BE2C (cell line): ENCODE measurements at regions not wholly inside any gene's neighbourhood (a gene's known extent, or its start where the extent isn't known, plus 50 kb on each side); places are given as distances from the start of the nearest gene placed in this dataset.
"Not testable (repeated sequence)": the region's sequence is repeated elsewhere in the genome, so short reads cannot be mapped to it uniquely, and the experiment has no call there.

Source experiments
- DNase-seq: peaks from one replicate; pipeline ENCODE4 v3.0.0-alpha.2; 2020
- H3K27me3 ChIP-seq: fragments of 250-450 bp; sonication (Bioruptor Pico); 2 replicates; pipeline ENCODE4 v1.5.1; 2020; ENCODE audit warnings: mild to moderate bottlenecking
- H3K36me3 ChIP-seq: fragments of 250-450 bp; sonication (Bioruptor Pico); 2 replicates; pipeline ENCODE4 v1.5.1; 2020; ENCODE audit warnings: mild to moderate bottlenecking
- H3K4me1 ChIP-seq: fragments of 250-450 bp; sonication (Bioruptor Pico); 2 replicates; pipeline ENCODE4 v1.5.1; 2020
- H3K4me3 ChIP-seq: 2 replicates; pipeline ENCODE4 v1.5.1; 2011; ENCODE audit warnings: low read depth, low read length
- H3K9me3 ChIP-seq: fragments of 250-450 bp; sonication (Bioruptor Pico); 2 replicates; pipeline ENCODE4 v1.5.1; 2020
- TF ChIP-seq, protein P1 (sequence below): IDR thresholded peaks from 2 replicates; pipeline ENCODE4 v1.5.1; 2012; ENCODE audit warnings: mild to moderate bottlenecking, low read depth, low read length

DNA sequence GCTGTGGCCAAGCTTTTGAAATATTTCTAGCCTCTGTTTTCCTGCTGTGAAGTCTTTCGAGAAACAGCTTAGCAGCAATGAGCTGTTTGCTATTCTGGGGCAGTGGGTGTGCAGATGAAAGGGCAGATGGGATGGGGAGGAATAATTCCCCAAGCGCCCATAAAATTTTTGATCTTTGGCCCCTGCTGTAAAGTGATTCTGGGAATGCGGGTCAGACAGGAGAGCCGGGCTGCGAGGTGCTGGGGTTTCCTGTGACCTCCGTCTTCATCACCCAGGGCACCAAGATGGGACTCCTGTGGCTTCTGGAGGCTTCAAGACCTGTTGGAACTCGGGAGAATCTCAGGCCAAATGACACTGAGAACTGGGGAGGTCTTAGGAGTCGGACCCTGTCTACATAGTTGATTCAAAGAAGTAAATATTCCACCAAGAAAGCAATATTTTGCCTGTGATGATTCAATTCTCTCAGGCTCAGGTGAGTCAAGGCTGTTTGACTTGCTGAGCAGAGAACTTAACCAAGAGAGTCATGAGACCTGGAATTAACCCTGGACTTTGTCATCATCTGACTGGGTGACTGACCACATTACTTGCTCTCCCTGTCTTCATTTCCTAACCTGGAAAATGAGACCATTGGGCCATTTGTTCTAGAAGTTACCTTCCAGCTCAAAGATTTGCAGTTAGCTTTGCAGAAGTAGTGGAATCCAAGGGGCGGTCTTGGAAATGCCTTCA, 86.4 kb downstream of the POLR2M start:
- H3K27me3 ChIP-seq: no peaks in the 10 kb centered on the region
- H3K4me3 ChIP-seq: no peak overlapping the region
- H3K4me1 ChIP-seq: no peaks in the 10 kb centered on the region
- no peaks in the 10 kb centered on the region for H3K9me3 ChIP-seq
- no peaks in the 10 kb centered on the region for H3K36me3 ChIP-seq
- TF ChIP-seq, protein P1, sequence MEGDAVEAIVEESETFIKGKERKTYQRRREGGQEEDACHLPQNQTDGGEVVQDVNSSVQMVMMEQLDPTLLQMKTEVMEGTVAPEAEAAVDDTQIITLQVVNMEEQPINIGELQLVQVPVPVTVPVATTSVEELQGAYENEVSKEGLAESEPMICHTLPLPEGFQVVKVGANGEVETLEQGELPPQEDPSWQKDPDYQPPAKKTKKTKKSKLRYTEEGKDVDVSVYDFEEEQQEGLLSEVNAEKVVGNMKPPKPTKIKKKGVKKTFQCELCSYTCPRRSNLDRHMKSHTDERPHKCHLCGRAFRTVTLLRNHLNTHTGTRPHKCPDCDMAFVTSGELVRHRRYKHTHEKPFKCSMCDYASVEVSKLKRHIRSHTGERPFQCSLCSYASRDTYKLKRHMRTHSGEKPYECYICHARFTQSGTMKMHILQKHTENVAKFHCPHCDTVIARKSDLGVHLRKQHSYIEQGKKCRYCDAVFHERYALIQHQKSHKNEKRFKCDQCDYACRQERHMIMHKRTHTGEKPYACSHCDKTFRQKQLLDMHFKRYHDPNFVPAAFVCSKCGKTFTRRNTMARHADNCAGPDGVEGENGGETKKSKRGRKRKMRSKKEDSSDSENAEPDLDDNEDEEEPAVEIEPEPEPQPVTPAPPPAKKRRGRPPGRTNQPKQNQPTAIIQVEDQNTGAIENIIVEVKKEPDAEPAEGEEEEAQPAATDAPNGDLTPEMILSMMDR: no peak
- DNase-seq: no peak

DNA sequence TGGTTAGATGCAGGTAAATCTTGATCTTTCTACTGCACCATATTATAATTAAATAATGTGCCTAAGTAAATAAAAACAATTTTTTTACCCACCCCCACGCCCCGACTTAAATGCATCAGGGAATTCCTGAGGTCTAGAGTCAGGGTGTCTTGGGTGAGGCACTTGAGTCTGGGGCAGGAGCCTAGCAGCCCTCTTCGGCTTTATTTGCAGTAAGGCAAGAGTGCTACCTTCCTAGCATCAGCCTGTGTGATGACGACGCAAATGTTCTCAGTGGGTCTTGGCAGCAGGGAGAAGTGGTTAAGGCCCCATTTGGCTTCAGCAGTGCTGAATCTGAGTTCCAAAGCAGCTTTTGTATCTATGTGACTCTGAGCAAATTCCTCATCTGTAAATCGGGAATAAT, 88.7 kb downstream of the POLR2M start:
- DNase-seq: no peak
- Histone ChIP-seq H3K36me3 (no peaks in the 10 kb centered on the region), H3K4me3 (no peak overlapping the region), H3K27me3 (no peaks in the 10 kb centered on the region), H3K4me1 (no peaks in the 10 kb centered on the region), H3K9me3 (no peaks in the 10 kb centered on the region)
- TF ChIP-seq, protein P1: no peak

DNA sequence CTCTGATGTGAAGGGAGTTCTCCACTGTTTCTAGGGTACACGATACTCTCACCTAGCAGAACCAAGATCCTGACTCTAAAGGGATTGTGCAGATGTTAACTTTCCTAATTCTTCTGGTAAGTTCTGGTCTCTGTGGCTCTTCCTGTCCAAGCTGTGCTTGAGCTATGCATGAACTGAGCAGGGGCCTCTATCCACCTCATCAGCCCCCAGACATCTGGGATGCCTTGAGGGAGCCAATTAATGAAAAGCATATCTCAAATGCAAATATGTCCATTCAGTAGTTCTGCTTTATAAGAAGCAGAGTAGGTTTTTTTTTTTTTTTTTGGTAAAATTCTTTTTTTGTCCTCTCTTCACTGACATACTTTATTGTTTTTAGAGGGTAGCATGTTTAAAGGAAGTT, 89.6 kb downstream of the POLR2M start:
- no peaks in the 10 kb centered on the region for H3K9me3 ChIP-seq
- H3K4me1 ChIP-seq: no peaks in the 10 kb centered on the region
- H3K36me3 ChIP-seq: no peaks in the 10 kb centered on the region
- no peak for DNase-seq
- H3K4me3 ChIP-seq: no peak overlapping the region
- TF ChIP-seq, protein P1: no peak
- no peaks in the 10 kb centered on the region for H3K27me3 ChIP-seq

DNA sequence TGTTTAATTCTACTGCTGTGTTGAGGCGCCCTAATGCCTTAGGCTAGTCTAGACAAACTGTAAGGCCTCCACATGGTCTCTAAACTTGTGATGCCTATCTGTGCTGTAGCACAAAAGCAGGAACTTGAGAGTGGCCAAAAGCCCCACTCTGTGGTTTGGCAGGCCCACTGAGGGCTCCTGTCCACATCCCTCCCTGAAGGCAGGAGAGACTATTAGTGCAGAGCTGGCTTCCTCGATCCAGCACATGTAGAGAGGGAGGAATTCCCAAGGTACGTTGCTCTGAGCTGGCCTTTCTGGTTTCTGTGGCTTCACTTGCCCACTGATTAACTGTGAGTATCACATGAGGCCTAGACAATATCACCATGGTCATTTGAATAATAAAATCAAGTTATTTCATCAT, 90.6 kb downstream of the POLR2M start:
- TF ChIP-seq, protein P1: no peak
- no peak for DNase-seq
- H3K4me1 ChIP-seq: no peaks in the 10 kb centered on the region
- no peaks in the 10 kb centered on the region for H3K9me3 ChIP-seq
- no peaks in the 10 kb centered on the region for H3K27me3 ChIP-seq
- H3K36me3 ChIP-seq: no peaks in the 10 kb centered on the region
- H3K4me3 ChIP-seq: no peak overlapping the region

DNA sequence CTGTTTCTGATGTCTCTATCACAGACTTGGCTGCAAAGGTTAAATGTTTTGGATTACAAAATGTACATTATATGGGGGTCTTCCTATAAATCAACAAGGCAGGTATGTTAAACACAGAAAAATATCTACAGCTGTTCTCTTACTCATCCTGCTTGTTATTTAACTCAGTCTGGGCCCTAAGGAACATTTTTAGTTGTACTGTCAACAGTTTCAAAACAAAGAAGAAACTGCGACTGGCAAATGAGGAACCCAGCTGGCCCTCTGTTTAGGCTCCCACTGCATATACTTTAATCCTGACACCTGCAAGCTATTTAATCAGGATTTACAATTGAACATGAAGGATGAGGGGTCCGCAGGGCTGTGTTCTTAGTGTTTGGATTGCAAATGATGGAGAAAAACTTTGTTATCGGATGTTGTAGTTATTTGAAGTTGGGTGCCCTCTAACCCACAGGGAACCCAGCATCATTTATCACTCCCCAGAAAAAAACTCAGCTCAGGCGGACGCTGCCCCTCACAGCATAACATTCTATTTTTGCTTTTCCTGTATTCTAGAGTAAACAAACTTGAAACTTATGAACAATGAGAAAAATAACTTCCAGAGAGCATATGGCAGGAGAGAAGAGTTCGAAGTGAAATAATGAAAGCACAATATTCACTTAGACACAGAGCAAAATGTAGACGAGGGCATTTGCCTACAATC, 91.2 kb downstream of the POLR2M start:
- H3K4me3 ChIP-seq: no peak overlapping the region
- H3K9me3 ChIP-seq: no peaks in the 10 kb centered on the region
- TF ChIP-seq, protein P1: no peak
- DNase-seq: no peak
- H3K27me3 ChIP-seq: no peaks in the 10 kb centered on the region
- no peaks in the 10 kb centered on the region for H3K4me1 ChIP-seq
- no peaks in the 10 kb centered on the region for H3K36me3 ChIP-seq

DNA sequence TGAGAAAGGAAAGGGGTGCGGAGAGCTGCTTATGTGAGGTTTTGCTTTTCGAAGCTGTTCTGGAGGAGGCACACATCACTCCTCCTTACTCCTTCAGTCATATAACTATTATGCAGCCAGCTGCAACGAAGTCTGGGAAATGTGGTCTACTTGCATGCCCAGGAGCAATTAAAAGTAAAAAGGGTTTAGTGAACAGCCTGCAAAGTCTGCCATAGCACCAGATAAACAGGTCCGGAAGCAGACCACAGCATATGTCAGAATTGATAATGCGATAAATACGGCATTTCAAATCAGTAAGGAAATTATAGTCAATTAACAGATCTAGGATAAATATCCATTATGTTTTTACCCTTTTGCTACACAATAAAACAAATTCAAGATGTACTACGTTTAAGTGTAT, 99.5 kb downstream of the POLR2M start:
- no peaks in the 10 kb centered on the region for H3K36me3 ChIP-seq
- H3K4me3 ChIP-seq: peak overlapping the region; percentile 25
- DNase-seq: peak; percentile 63
- no peaks in the 10 kb centered on the region for H3K9me3 ChIP-seq
- no peaks in the 10 kb centered on the region for H3K27me3 ChIP-seq
- H3K4me1 ChIP-seq: peaks cover 3% of the 10 kb centered on the region
- TF ChIP-seq, protein P1: no peak

DNA sequence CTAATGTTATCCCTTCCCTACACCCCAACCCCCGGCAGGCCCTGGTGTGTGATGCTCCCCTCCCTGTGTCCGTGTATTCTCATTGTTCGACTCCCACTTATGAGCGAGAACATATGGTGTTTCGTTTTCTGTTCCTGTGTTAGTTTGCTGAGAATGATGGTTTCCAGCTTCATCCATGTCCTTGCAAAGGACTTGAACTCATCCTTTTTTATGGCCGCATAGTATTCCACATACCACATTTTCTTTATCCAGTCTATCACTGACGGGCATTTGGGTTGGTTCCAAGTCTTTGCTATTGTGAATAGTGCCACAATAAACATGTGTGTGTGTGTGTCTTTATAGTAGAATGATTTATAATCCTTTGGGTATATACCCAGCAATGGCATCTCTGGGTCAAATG, 102.8 kb downstream of the POLR2M start:
- DNase-seq, H3K9me3 ChIP-seq, H3K27me3 ChIP-seq, H3K4me1 ChIP-seq, H3K4me3 ChIP-seq, H3K36me3 ChIP-seq: not testable (repeated sequence)
